HCT116 (cell line): ENCODE measurements at regions not wholly inside any gene's neighbourhood (a gene's known extent, or its start where the extent isn't known, plus 50 kb on each side); places are given as distances from the start of the nearest gene placed in this dataset.
A peak's percentile ranks its signal among the peaks of the same experiment; 100 is the strongest.

ENCODE experiments used
- ATAC-seq: fragments of 200-7000 bp; cut with Tn5 transposase; 2 replicates; pipeline ENCODE4 v1.9.1; 2020; ENCODE audit warnings: mild to moderate bottlenecking, moderate library complexity
- BruUV-seq: library from RNA; stranded (reverse); fragments of 400-500 nt; replicated peaks from 2 replicates; lab custom pipeline; 2021; lab: Mats Ljungman, UMichigan
- CTCF ChIA-PET: fragments of 300-600 bp; sonication (Branson Sonifier 250); formaldehyde crosslinking; loops from one replicate; lab custom pipeline; 2021; ENCODE audit warnings: antibody characterized with exemption; lab: Charles Lee
- POLR2A ChIA-PET: fragments of 300-600, 350-600 bp; sonication (Branson Sonifier 250); formaldehyde crosslinking; loops from one replicate; lab custom pipeline; 2021; ENCODE audit warnings: antibody characterized with exemption; lab: Charles Lee
- RAD21 ChIA-PET, 2 experiments: fragments of 300-600 bp; sonication (Branson Sonifier 250); formaldehyde crosslinking; loops; one replicate each; lab custom pipeline; 2023; ENCODE audit warnings: low total read pairs in 2 of 2; ENCODE audit not compliant: uncharacterized antibody in 2 of 2, unreplicated experiment in 2 of 2, low non-redundant PET in 1 of 2; lab: Charles Lee
- DNase-seq: peaks from one replicate; pipeline ENCODE4 v3.0.0-alpha.2; 2010; ENCODE audit warnings: low read depth, low spot score
- H2AFZ ChIP-seq: fragments of 200-600 bp; shearing (Covaris generic), sonication (generic); 2 replicates; pipeline ENCODE4 v1.6.1; 2017; ENCODE audit warnings: low read depth, mixed run types, mixed read lengths, antibody characterized with exemption, low read length; ENCODE audit not compliant: poor library complexity, severe bottlenecking
- H3K27ac ChIP-seq: 2 replicates; pipeline ENCODE4 v1.5.1; 2012; ENCODE audit warnings: low read depth, low read length
- H3K27me3 ChIP-seq: fragments of 200-600 bp; sonication (generic); 2 replicates; pipeline ENCODE4 v1.6.1; 2016; ENCODE audit warnings: mixed run types, low read length, mixed read lengths; ENCODE audit not compliant: insufficient read depth
- H3K36me3 ChIP-seq, 2 experiments: fragments of 200-500 bp in 1 of 2; fragments of 200-600 bp in 1 of 2; sonication (Bioruptor generic) in 1 of 2; sonication (generic) in 1 of 2; 2 replicates each; pipeline versions ENCODE4 v1.5.1 to v1.6.1; 2014 to 2016; ENCODE audit warnings: low read length in 2 of 2, inconsistent platforms in 1 of 2, mixed read lengths in 1 of 2, mixed run types in 1 of 2; ENCODE audit not compliant: insufficient read depth in 2 of 2, control insufficient read depth in 1 of 2
- H3K4me1 ChIP-seq, 2 experiments: fragments of 200-600 bp in 1 of 2; sonication (generic) in 1 of 2; 2 replicates each; pipeline versions ENCODE4 v1.5.1 to v1.6.1; 2012 to 2017; ENCODE audit warnings: low read length in 2 of 2, inconsistent platforms in 1 of 2, mild to moderate bottlenecking in 1 of 2, mixed read lengths in 1 of 2, mixed run types in 1 of 2, moderate library complexity in 1 of 2; ENCODE audit not compliant: insufficient read depth in 2 of 2, control insufficient read depth in 1 of 2
- H3K4me2 ChIP-seq: fragments of 200-600 bp; sonication (generic); 2 replicates; pipeline ENCODE4 v1.6.1; 2017; ENCODE audit warnings: mixed run types, low read length, mixed read lengths
- H3K4me3 ChIP-seq, 2 experiments: fragments of 200-600 bp in 1 of 2; sonication (generic) in 1 of 2; replicated peaks in 1 of 2; 2 replicates each; pipeline ENCODE4 v1.5.1; 2011 to 2016; ENCODE audit warnings: low read length in 2 of 2, control low read depth in 1 of 2, low read depth in 1 of 2, mild to moderate bottlenecking in 1 of 2, mixed read lengths in 1 of 2, mixed run types in 1 of 2
- H3K79me2 ChIP-seq: fragments of 200-600 bp; sonication (generic); 2 replicates; pipeline ENCODE4 v1.6.1; 2017; ENCODE audit warnings: mild to moderate bottlenecking, mixed run types, low read length, moderate library complexity, mixed read lengths; ENCODE audit not compliant: insufficient read depth
- H3K9ac ChIP-seq: fragments of 200-600 bp; sonication (generic); 2 replicates; pipeline ENCODE4 v1.6.1; 2016; ENCODE audit warnings: low read length, mixed read lengths
- H3K9me2 ChIP-seq: fragments of 200-600 bp; sonication (generic), shearing (Covaris generic); 2 replicates; pipeline ENCODE4 v1.6.1; 2017; ENCODE audit warnings: mixed run types, mild to moderate bottlenecking, moderate library complexity; ENCODE audit not compliant: insufficient read depth
- H3K9me3 ChIP-seq, 2 experiments: fragments of 200-500 bp in 1 of 2; fragments of 200-600 bp in 1 of 2; sonication (Bioruptor generic) in 1 of 2; sonication (generic) in 1 of 2; 2 replicates each; pipeline ENCODE4 v1.6.1; 2014 to 2017; ENCODE audit warnings: low read length in 2 of 2, mixed read lengths in 2 of 2, inconsistent platforms in 1 of 2, low read depth in 1 of 2, mild to moderate bottlenecking in 1 of 2, mixed run types in 1 of 2, moderate library complexity in 1 of 2; ENCODE audit not compliant: control insufficient read depth in 1 of 2, insufficient read depth in 1 of 2
- H4K20me1 ChIP-seq: fragments of 200-600 bp; sonication (generic), shearing (Covaris generic); 2 replicates; pipeline ENCODE4 v1.6.1; 2017; ENCODE audit warnings: mixed run types, mild to moderate bottlenecking, moderate library complexity; ENCODE audit not compliant: insufficient read depth
- ATF3 ChIP-seq: IDR thresholded peaks from 2 replicates; pipeline ENCODE4 v1.6.1; 2012
- ELF1 ChIP-seq: IDR thresholded peaks from 2 replicates; pipeline ENCODE4 v1.6.1; 2012; ENCODE audit warnings: low read depth, borderline replicate concordance
- EZH2phosphoT487 ChIP-seq: fragments of 200-600 bp; IDR thresholded peaks from 2 replicates; pipeline ENCODE4 v1.6.1; 2018; ENCODE audit warnings: antibody characterized with exemption, borderline replicate concordance
- FOSL1 ChIP-seq: IDR thresholded peaks from 2 replicates; pipeline ENCODE4 v1.6.1; 2012; ENCODE audit warnings: low read depth
- JUND ChIP-seq: IDR thresholded peaks from 2 replicates; pipeline ENCODE4 v1.6.1; 2012
- POLR2A ChIP-seq: IDR thresholded peaks from 2 replicates; pipeline ENCODE4 v1.7.0; 2011; ENCODE audit warnings: borderline replicate concordance; ENCODE audit not compliant: insufficient read depth, insufficient read length; ENCODE audit errors: extremely low read depth
- POLR2AphosphoS5 ChIP-seq: IDR thresholded peaks from 2 replicates; pipeline ENCODE4 v1.6.1; 2011; ENCODE audit warnings: mild to moderate bottlenecking, low read depth, low read length, moderate library complexity
- RAD21 ChIP-seq: IDR thresholded peaks from 2 replicates; pipeline ENCODE4 v1.6.1; 2012; ENCODE audit warnings: low read depth, mild to moderate bottlenecking
- SP1 ChIP-seq: IDR thresholded peaks from 2 replicates; pipeline ENCODE4 v1.6.1; 2012; ENCODE audit warnings: low read depth
- TCF7L2 ChIP-seq: IDR thresholded peaks from 2 replicates; pipeline ENCODE4 v1.7.0; 2011; ENCODE audit warnings: borderline replicate concordance, inconsistent platforms; ENCODE audit not compliant: insufficient read depth, insufficient read length; ENCODE audit errors: extremely low read depth
- ZFX ChIP-seq: fragments of 450-650 bp; IDR thresholded peaks from 2 replicates; pipeline ENCODE4 v1.6.1; 2017
- ZNF274 ChIP-seq: fragments of 200-500 bp; sonication (Bioruptor generic); IDR thresholded peaks from 2 replicates; pipeline ENCODE4 v1.6.1; 2014; ENCODE audit warnings: mild to moderate bottlenecking, low read depth, low read length, inconsistent platforms
- intact Hi-C: fragments of 100-400 bp; cut with micrococcal nuclease; formaldehyde crosslinking; loops from 2 replicates; pipeline ENCODE4 v1.10.0; 2022

- DNase-seq (no peak), ATAC-seq (no peak)
- H3K4me2 ChIP-seq = no peak overlapping the region
- POLR2A ChIA-PET = no interaction called here
- no TSS peak for BruUV-seq
- H2AFZ ChIP-seq = no peak overlapping the region
- no peaks in the 10 kb centered on the region for H3K27me3 ChIP-seq
- no peaks in the 10 kb centered on the region for H3K36me3 ChIP-seq
- peaks cover 0 to 5% of the 10 kb centered on the region in 2 experiments; a peak in 1 of 4 replicates for H3K4me1 ChIP-seq
- no peak overlapping the region for H3K4me3 ChIP-seq
- CTCF ChIA-PET = no interaction called here
- intact Hi-C loops = no loop called here
- H3K27ac ChIP-seq = no peak overlapping the region
- H3K79me2 ChIP-seq = no peaks in the 10 kb centered on the region
- RAD21 ChIA-PET = no interaction called here
- H4K20me1 ChIP-seq = no peaks in the 10 kb centered on the region
- H3K9me3 ChIP-seq = no peaks in the 10 kb centered on the region
- TF ChIP-seq SP1 (no peak), ZFX (no peak), ZNF274 (no peak), JUND (no peak), FOSL1 (no peak), POLR2A (no peak), EZH2phosphoT487 (no peak), POLR2AphosphoS5 (no peak), TCF7L2 (no peak), ELF1 (no peak), RAD21 (no peak), ATF3 (no peak)
- TF ChIP-seq, all 23 proteins: peak for 0
- Histone ChIP-seq H3K9me2 (no peaks in the 10 kb centered on the region), H3K9ac (no peak overlapping the region)
These were observed 1069.9 kb downstream of the DNAJB9 start for GRCh38 chr7:109639561-109639960.

DNA sequence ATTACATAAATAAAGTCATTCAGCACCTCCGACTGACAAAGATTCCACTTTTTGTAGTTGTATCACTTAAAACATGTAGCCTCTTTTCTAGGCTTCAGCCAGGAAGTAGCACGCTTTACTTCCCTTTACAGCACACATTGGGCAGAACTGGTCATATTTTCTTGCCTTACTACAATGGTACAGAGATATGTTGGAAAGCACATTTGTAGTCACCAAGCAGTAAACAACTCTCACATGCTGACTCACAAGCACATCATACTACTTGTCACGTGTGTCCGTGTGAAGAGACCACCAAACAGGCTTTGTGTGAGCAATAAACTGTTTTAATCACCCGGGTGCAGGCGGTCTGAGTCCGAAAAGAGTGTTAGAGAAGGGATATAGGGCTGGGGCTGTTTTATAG, 1071.8 kb downstream of the DNAJB9 start:
- Histone ChIP-seq H3K9me3 (no peaks in the 10 kb centered on the region), H3K27me3 (no peaks in the 10 kb centered on the region), H3K4me1 (peaks cover 0 to 14% of the 10 kb centered on the region in 2 experiments; a peak in 2 of 4 replicates), H4K20me1 (no peaks in the 10 kb centered on the region), H3K4me3 (no peak overlapping the region), H3K4me2 (no peak overlapping the region), H2AFZ (peak overlapping the region; percentile 29), H3K36me3 (no peaks in the 10 kb centered on the region), H3K27ac (no peak overlapping the region), H3K79me2 (no peaks in the 10 kb centered on the region), H3K9ac (no peak overlapping the region), H3K9me2 (no peaks in the 10 kb centered on the region)
- ChIA-PET CTCF (no interaction called here), POLR2A (no interaction called here), RAD21 (no interaction called here)
- no peak for ATAC-seq
- no TSS peak for BruUV-seq
- intact Hi-C loops = no loop called here
- no peak for TF ChIP-seq TCF7L2
- no peak; the same call in 1 of the 2 replicates for TF ChIP-seq FOSL1
- no peak for DNase-seq
